CD14-positive monocyte (primary cell): ENCODE measurements at regions not wholly inside any gene's neighbourhood (a gene's known extent, or its start where the extent isn't known, plus 50 kb on each side); places are given as distances from the start of the nearest gene placed in this dataset.

Experiments
- DNase-seq, 3 donors: peaks; one replicate each; pipeline ENCODE4 v3.0.0-alpha.2; 2011 to 2022
- H2AFZ ChIP-seq: 2 replicates; pipeline ENCODE4 v1.6.0; 2012; ENCODE audit warnings: mild to moderate bottlenecking, low read depth, low read length, inconsistent platforms; ENCODE audit not compliant: insufficient read depth, poor library complexity, severe bottlenecking
- H3K27ac ChIP-seq, 2 donors: 1 replicate in 1 of 2; 2 replicates in 1 of 2; pipeline ENCODE4 v1.5.1; 2012 to 2013; ENCODE audit warnings: low read length in 2 of 2, control low read depth in 1 of 2, inconsistent platforms in 1 of 2, low read depth in 1 of 2, mild to moderate bottlenecking in 1 of 2
- H3K27me3 ChIP-seq, 2 donors: one replicate each; pipeline versions ENCODE4 v1.6.0 to v1.6.1; 2011 to 2013; ENCODE audit warnings: low read length in 2 of 2; ENCODE audit not compliant: control insufficient read depth in 2 of 2, insufficient read depth in 2 of 2
- H3K36me3 ChIP-seq, 2 donors: replicated peaks in 1 of 2; 1 replicate in 1 of 2; 2 replicates in 1 of 2; pipeline versions ENCODE4 v1.5.1 to v1.6.1; 2012 to 2013; ENCODE audit warnings: low read length in 2 of 2, control low read depth in 1 of 2, inconsistent platforms in 1 of 2, mild to moderate bottlenecking in 1 of 2; ENCODE audit not compliant: insufficient read depth in 2 of 2, control insufficient read depth in 1 of 2
- H3K4me1 ChIP-seq, 2 donors: 1 replicate in 1 of 2; 2 replicates in 1 of 2; pipeline versions ENCODE4 v1.5.1 to v1.6.1; 2012 to 2013; ENCODE audit warnings: low read length in 2 of 2, control low read depth in 1 of 2, inconsistent platforms in 1 of 2, mild to moderate bottlenecking in 1 of 2, moderate library complexity in 1 of 2; ENCODE audit not compliant: insufficient read depth in 2 of 2, control insufficient read depth in 1 of 2
- H3K4me2 ChIP-seq: replicated peaks from 2 replicates; pipeline ENCODE3; 2012; ENCODE audit warnings: low read length, moderate library complexity, mild to moderate bottlenecking; ENCODE audit not compliant: poor library complexity, severe bottlenecking; ENCODE audit errors: extremely low read depth
- H3K4me3 ChIP-seq, 3 experiments: fragments of 200-600 bp in 1 of 3; sonication (generic) in 1 of 3; replicated peaks in 1 of 3; 1 replicate in 2 of 3; 2 replicates in 1 of 3; pipeline ENCODE4 v1.5.1; 2011 to 2013; ENCODE audit warnings: low read length in 3 of 3, mild to moderate bottlenecking in 3 of 3, control low read depth in 2 of 3, low read depth in 2 of 3, inconsistent platforms in 1 of 3, moderate library complexity in 1 of 3
- H3K79me2 ChIP-seq: 2 replicates; pipeline ENCODE4 v1.6.0; 2012; ENCODE audit warnings: mild to moderate bottlenecking, control low read depth, inconsistent platforms, low read length, moderate library complexity; ENCODE audit not compliant: insufficient read depth
- H3K9ac ChIP-seq: 2 replicates; pipeline ENCODE4 v1.6.0; 2017; ENCODE audit warnings: low read length, mild to moderate bottlenecking; ENCODE audit not compliant: insufficient read depth, poor library complexity, severe bottlenecking
- H3K9me3 ChIP-seq, 2 donors: replicated peaks in 1 of 2; 1 replicate in 1 of 2; 2 replicates in 1 of 2; pipeline versions ENCODE4 v1.5.1 to v1.6.1; 2012 to 2013; ENCODE audit warnings: low read length in 2 of 2, control low read depth in 1 of 2; ENCODE audit not compliant: control insufficient read depth in 1 of 2, insufficient read depth in 1 of 2
- H4K20me1 ChIP-seq: 2 replicates; pipeline ENCODE4 v1.6.0; 2012; ENCODE audit warnings: mild to moderate bottlenecking, low read length, control low read depth, moderate library complexity; ENCODE audit not compliant: insufficient read depth
- H3K27ac Mint-ChIP-seq, 7 donors: one replicate each; pipeline ENCODE4 v1.8.0; 2020; ENCODE audit warnings: mild to moderate bottlenecking in 7 of 7, mixed read lengths in 7 of 7, moderate library complexity in 6 of 7, inconsistent platforms in 2 of 7
- H3K27me3 Mint-ChIP-seq, 3 donors: one replicate each; pipeline ENCODE4 v1.8.0; 2021 to 2022; ENCODE audit warnings: low read depth in 3 of 3, mild to moderate bottlenecking in 3 of 3, mixed read lengths in 3 of 3, moderate library complexity in 3 of 3, inconsistent platforms in 1 of 3
- H3K36me3 Mint-ChIP-seq, 2 donors: one replicate each; pipeline ENCODE4 v1.8.0; 2020; ENCODE audit warnings: mixed read lengths in 2 of 2, inconsistent platforms in 1 of 2, mild to moderate bottlenecking in 1 of 2
- H3K4me1 Mint-ChIP-seq: one replicate; pipeline ENCODE4 v1.8.0; 2020; ENCODE audit warnings: mild to moderate bottlenecking, mixed read lengths
- H3K4me3 Mint-ChIP-seq, 2 donors: one replicate each; pipeline ENCODE4 v1.8.0; 2020; ENCODE audit warnings: mild to moderate bottlenecking in 2 of 2, mixed read lengths in 2 of 2, moderate library complexity in 1 of 2
- H3K9me3 Mint-ChIP-seq, 7 donors: one replicate each; pipeline ENCODE4 v1.8.0; 2020 to 2022; ENCODE audit warnings: mixed read lengths in 7 of 7, mild to moderate bottlenecking in 6 of 7, moderate library complexity in 6 of 7, inconsistent platforms in 2 of 7
- CTCF ChIP-seq: fragments of 200-600 bp; IDR thresholded peaks from one replicate; pipeline ENCODE4 v1.8.0; 2022; ENCODE audit warnings: antibody characterized with exemption, mild to moderate bottlenecking
- WGBS: methylation state at CpG from one replicate; pipeline ENCODE4 v1.1.5; 2013; ENCODE audit warnings: missing lambda C conversion rate; ENCODE audit not compliant: insufficient coverage; 5-methylcytosine and 5-hydroxymethylcytosine counted together
- intact Hi-C, 2 donors: fragments of 100-400 bp; cut with micrococcal nuclease; formaldehyde crosslinking; loops; one replicate each; pipeline versions ENCODE4 v1.15.0 to v1.15.1; 2023

GRCh38 chr6:27685279-27685678, 212.4 kb upstream of the ZNF184 start:
- Histone ChIP-seq H4K20me1 (no peaks in the 10 kb centered on the region), H3K27me3 (peaks cover 29 to 73% of the 10 kb centered on the region in 2 donors), H3K9me3 (peaks cover 8 to 22% of the 10 kb centered on the region in 2 donors), H3K4me3 (no peak overlapping the region), H3K4me1 (peaks cover 15 to 21% of the 10 kb centered on the region in 2 donors), H3K27ac (no peak overlapping the region), H3K9ac (no peak overlapping the region), H3K36me3 (no peaks in the 10 kb centered on the region), H3K4me2 (no peak overlapping the region), H3K79me2 (no peaks in the 10 kb centered on the region), H2AFZ (no peak overlapping the region)
- no peak for DNase-seq
- intact Hi-C loops = loop anchor here in 1 of 2 donors (5.0 to 10.0 kb wide), 3 partner anchors 208 to 520 kb away; a partner anchor contains a TSS
- peaks cover 0 to 35% (median 26%) of the 10 kb centered on the region in 7 donors for H3K9me3 Mint-ChIP-seq
- H3K4me1 Mint-ChIP-seq = peaks cover 27% of the 10 kb centered on the region
- peak overlapping the region in 1 of 2 donors; percentile 12 for H3K4me3 Mint-ChIP-seq
- no CpG with 5 or more reads among the region's 8 CpGs for WGBS
- peaks cover 4 to 7% of the 10 kb centered on the region in 2 donors for H3K36me3 Mint-ChIP-seq
- H3K27ac Mint-ChIP-seq = no peak overlapping the region
- H3K27me3 Mint-ChIP-seq = peaks cover 66 to 83% (median 72%) of the 10 kb centered on the region in 3 donors
- TF ChIP-seq CTCF = no peak

GRCh38 chr6:27684264-27685211, 211.6 kb upstream of the ZNF184 start:
- no peak overlapping the region for H3K4me3 ChIP-seq
- H3K9ac ChIP-seq = no peak overlapping the region
- H3K4me1 ChIP-seq = peaks cover 19 to 27% of the 10 kb centered on the region in 2 donors
- peaks cover 35% of the 10 kb centered on the region for H3K4me1 Mint-ChIP-seq
- peaks cover 36 to 79% of the 10 kb centered on the region in 2 donors for H3K27me3 ChIP-seq
- H3K9me3 Mint-ChIP-seq = peaks cover 0 to 43% (median 27%) of the 10 kb centered on the region in 7 donors
- H3K4me3 Mint-ChIP-seq = peak overlapping the region in 1 of 2 donors; percentile 3
- H4K20me1 ChIP-seq = no peaks in the 10 kb centered on the region
- no peaks in the 10 kb centered on the region for H3K79me2 ChIP-seq
- H2AFZ ChIP-seq = no peak overlapping the region
- WGBS = 23% methylated on average over 8 of the region's 34 CpGs
- H3K27me3 Mint-ChIP-seq = peaks cover 67 to 89% (median 80%) of the 10 kb centered on the region in 3 donors
- H3K36me3 ChIP-seq = no peaks in the 10 kb centered on the region
- H3K4me2 ChIP-seq = no peak overlapping the region
- H3K9me3 ChIP-seq = peaks cover 8 to 29% of the 10 kb centered on the region in 2 donors
- H3K36me3 Mint-ChIP-seq = peaks cover 8 to 10% of the 10 kb centered on the region in 2 donors
- H3K27ac ChIP-seq = no peak overlapping the region
- intact Hi-C loops = loop anchor here in 1 of 2 donors (5.0 to 10.0 kb wide), 3 partner anchors 207 to 520 kb away; a partner anchor contains a TSS
- DNase-seq = peak in 2 of 3 donors; percentile 11 to 17
- TF ChIP-seq CTCF = no peak
- no peak overlapping the region for H3K27ac Mint-ChIP-seq
